Ovary (tissue), 7 donors: ENCODE measurements at regions not wholly inside any gene's neighbourhood (a gene's known extent, or its start where the extent isn't known, plus 50 kb on each side); places are given as distances from the start of the nearest gene placed in this dataset.
"Not testable (repeated sequence)": the region's sequence is repeated elsewhere in the genome, so short reads cannot be mapped to it uniquely, and the experiment has no call there.

ENCODE experiments used
- DNase-seq, 5 donors: peaks; one replicate each; pipeline ENCODE4 v3.0.0-alpha.2; 2019 to 2020
- H3K27ac ChIP-seq, 2 donors: fragments of 200-600 bp; one replicate each; pipeline versions ENCODE4 v1.5.1 to v1.8.0; 2019 to 2022
- H3K27me3 ChIP-seq: fragments of 200-600 bp; one replicate; pipeline ENCODE4 v1.8.0; 2022
- H3K36me3 ChIP-seq: fragments of 200-600 bp; sonication (generic); one replicate; pipeline ENCODE4 v1.5.1; 2019
- H3K4me1 ChIP-seq: one replicate; pipeline ENCODE4 v1.8.1; 2013; ENCODE audit warnings: mild to moderate bottlenecking, moderate library complexity; ENCODE audit not compliant: insufficient read depth
- H3K4me3 ChIP-seq: fragments of 200-600 bp; sonication (generic); one replicate; pipeline ENCODE4 v1.5.1; 2017
- H3K9me3 ChIP-seq, 2 donors: fragments of 200-600 bp in 1 of 2; sonication (generic) in 1 of 2; one replicate each; pipeline versions ENCODE4 v1.5.1 to v1.8.1; 2013 to 2019; ENCODE audit warnings: mild to moderate bottlenecking in 1 of 2, moderate library complexity in 1 of 2
- EP300 ChIP-seq: sonication (generic); formaldehyde crosslinking; IDR thresholded peaks from one replicate; pipeline ENCODE4 v1.6.1; 2017; ENCODE audit warnings: antibody characterized with exemption
- POLR2A ChIP-seq: fragments of 450-650 bp; IDR thresholded peaks from one replicate; pipeline ENCODE4 v1.6.1; 2017; ENCODE audit warnings: antibody characterized with exemption, mild to moderate bottlenecking, moderate library complexity
- WGBS, 3 donors: extraction: QIAGEN DNeasy Blood & Tissue Kit in 1 of 3; methylation state at CpG; one replicate each; pipeline versions ENCODE4 v1.1.5 to v1.1.7; 2013 to 2017; 5-methylcytosine and 5-hydroxymethylcytosine counted together
- intact Hi-C, 4 donors: fragments of 100-400 bp; cut with DNase I; formaldehyde crosslinking; loops; one replicate each; pipeline versions ENCODE4 v1.11.0 to v1.15.1; 2022 to 2023
- TF ChIP-seq, protein P1 (sequence below), 3 donors: fragments of 450-650 bp in 2 of 3; fragments of 200-600 bp in 1 of 3; IDR thresholded peaks; one replicate each; pipeline versions ENCODE4 v1.5.1 to v1.8.0; 2016 to 2022; ENCODE audit warnings: antibody characterized with exemption in 3 of 3, mild to moderate bottlenecking in 1 of 3
- donor health status: DM: no; HTN: no; CAD: no; lungs with moderate emphysema.
- donor health status: DM: no; HTN: no; CAD: no.
- donor health status: Bipolar disorder and iron deficiency.
- donor health status: DM: no; HTN: no; CAD: no.
- donor health status: DM: yes; HTN: yes; CAD: no.

DNA sequence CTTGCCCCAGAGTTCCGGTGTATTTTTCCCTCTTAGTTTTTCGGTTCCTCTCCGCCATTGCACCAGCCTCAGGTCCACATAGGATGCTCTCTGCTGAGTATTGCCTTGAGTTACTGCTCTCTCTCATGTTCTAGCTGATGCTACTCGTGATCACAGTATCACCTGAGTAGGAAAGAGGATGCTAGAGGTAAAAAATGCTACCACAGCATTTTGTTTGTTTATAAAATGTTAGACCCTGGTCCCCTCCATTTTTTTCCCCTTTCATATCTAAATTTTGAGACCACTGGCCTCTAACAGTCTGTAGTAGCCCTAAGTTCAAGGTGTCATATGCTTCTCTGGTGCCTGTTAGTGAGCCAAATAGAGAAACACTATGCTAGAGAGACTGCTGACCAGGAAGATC, 175.5 kb downstream of the OR2B2 start:
- no peaks in the 10 kb centered on the region for H3K27me3 ChIP-seq
- intact Hi-C loops, result no loop called here
- no peaks in the 10 kb centered on the region for H3K4me1 ChIP-seq
- no peak overlapping the region for H3K27ac ChIP-seq
- TF ChIP-seq, protein P1, sequence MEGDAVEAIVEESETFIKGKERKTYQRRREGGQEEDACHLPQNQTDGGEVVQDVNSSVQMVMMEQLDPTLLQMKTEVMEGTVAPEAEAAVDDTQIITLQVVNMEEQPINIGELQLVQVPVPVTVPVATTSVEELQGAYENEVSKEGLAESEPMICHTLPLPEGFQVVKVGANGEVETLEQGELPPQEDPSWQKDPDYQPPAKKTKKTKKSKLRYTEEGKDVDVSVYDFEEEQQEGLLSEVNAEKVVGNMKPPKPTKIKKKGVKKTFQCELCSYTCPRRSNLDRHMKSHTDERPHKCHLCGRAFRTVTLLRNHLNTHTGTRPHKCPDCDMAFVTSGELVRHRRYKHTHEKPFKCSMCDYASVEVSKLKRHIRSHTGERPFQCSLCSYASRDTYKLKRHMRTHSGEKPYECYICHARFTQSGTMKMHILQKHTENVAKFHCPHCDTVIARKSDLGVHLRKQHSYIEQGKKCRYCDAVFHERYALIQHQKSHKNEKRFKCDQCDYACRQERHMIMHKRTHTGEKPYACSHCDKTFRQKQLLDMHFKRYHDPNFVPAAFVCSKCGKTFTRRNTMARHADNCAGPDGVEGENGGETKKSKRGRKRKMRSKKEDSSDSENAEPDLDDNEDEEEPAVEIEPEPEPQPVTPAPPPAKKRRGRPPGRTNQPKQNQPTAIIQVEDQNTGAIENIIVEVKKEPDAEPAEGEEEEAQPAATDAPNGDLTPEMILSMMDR (IDR thresholded peaks at IDR 0.05), result no peak
- TF ChIP-seq EP300 (no peak), POLR2A (no peak)
- no peak for DNase-seq
- no peaks in the 10 kb centered on the region for H3K36me3 ChIP-seq
- 88 to 94% (median 90%) methylated on average over 4 of the region's 4 CpGs for WGBS, 3 donors
- H3K4me3 ChIP-seq, result no peak overlapping the region
- H3K9me3 ChIP-seq, result no peaks in the 10 kb centered on the region

DNA sequence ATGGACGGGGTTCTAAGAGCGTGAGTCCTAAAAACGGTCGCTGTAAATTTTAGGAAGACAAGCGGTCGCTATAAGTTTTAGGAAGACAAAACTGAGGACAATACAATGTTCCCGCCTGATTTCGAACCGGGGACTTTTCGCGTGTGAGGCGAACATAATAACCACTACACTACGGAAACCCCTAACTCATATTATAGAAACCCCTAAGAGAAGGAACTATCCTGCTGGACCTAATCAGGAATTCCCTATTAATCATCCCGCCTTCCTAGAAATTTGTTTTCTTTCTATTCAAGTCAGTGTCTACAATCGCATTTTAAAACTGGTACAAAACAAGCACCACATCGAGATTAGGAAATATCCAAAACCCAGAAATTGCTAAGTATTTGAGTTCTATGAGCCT, 183.8 kb downstream of the OR2B2 start:
- WGBS, 3 donors, result 76 to 82% (median 79%) methylated on average over 16 of the region's 16 CpGs
- Histone ChIP-seq H3K4me1 (no peaks in the 10 kb centered on the region), H3K4me3 (no peak overlapping the region), H3K27me3 (no peaks in the 10 kb centered on the region), H3K9me3 (no peaks in the 10 kb centered on the region), H3K36me3 (no peaks in the 10 kb centered on the region), H3K27ac (no peak overlapping the region)
- no peak for TF ChIP-seq POLR2A
- TF ChIP-seq, protein P1 (IDR thresholded peaks at IDR 0.05), result no peak
- no peak for TF ChIP-seq EP300
- intact Hi-C loops, result no loop called here
- no peak for DNase-seq

DNA sequence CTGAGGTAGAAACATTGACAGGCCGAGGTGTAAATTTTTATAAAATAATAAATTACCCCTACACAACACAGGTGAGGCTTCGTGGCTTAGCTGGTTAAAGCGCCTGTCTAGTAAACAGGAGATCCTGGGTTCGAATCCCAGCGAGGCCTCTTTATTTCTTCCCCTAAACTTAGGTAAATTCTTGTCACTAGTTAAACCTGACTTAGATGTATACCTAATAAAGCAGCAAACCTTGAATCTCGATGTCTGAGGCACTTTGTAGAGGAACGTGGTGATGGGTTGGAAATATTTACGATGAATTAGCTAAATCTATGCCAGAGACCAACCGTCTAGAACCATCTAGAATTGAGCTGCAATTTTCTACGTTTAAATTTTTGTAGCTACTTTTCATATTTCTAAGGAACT, 185.6 kb downstream of the OR2B2 start:
- TF ChIP-seq POLR2A (no peak), EP300 (no peak)
- TF ChIP-seq, protein P1 (IDR thresholded peaks at IDR 0.05), result no peak

DNA sequence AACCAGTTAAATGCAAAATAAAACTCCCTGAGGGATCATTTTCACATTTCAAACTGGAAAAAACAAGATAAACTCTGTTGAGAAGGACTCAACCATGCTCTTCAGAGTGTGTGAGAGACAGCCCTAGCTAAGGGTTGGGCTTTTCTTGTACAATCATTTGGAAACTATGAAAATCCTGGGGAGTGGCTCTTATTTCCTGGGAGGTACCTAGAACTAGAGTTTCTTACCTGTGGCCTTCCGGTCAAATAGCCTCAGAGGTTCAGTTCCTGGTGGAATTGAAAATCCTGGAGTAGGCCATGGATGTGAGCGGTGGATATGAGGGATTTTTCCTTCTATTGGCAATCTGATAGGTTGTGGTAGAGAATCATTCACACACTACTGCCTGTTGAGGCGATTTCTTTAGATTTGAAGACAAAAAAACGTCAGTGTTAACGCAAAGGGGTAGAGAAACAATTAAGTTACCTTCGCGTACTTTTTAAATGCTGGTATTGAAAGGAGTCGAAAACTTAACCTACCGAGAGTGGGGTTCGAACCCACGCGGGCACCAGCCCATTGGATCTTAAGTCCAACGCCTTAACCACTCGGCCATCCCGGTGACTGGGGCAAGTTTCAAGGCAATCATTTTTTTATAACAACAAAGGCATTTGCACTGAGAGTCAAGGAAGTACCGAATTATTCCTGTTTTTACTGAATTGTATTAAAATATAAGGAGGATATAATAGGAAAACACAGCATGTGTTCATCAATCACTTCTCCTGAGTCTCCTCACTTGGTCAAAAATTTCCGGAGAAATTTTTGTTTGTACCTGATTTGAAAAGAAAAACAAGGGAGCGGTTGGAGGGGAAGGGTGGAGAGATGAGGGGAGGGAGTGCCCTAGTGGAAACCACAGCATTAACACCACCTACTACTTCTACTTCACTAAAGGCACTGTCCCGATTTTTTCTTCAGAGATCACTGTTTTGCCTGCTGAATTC, 191.3 kb downstream of the OR2B2 start:
- DNase-seq, result no peak
- Histone ChIP-seq H3K4me1 (no peaks in the 10 kb centered on the region), H3K27ac (no peak overlapping the region), H3K9me3 (no peaks in the 10 kb centered on the region), H3K27me3 (no peaks in the 10 kb centered on the region), H3K36me3 (no peaks in the 10 kb centered on the region), H3K4me3 (no peak overlapping the region)
- WGBS, 3 donors, result 33 to 40% (median 34%) methylated on average over 19 of the region's 19 CpGs
- TF ChIP-seq EP300, result no peak
- TF ChIP-seq, protein P1 (IDR thresholded peaks at IDR 0.05), result no peak
- intact Hi-C loops, result no loop called here

More for the DNA sequence above, 185.6 kb downstream of the OR2B2 start:
- Histone ChIP-seq H3K36me3 (no peaks in the 10 kb centered on the region), H3K4me3 (no peak overlapping the region), H3K9me3 (no peaks in the 10 kb centered on the region), H3K27ac (no peak overlapping the region), H3K4me1 (no peaks in the 10 kb centered on the region), H3K27me3 (no peaks in the 10 kb centered on the region)
- 57 to 61% (median 59%) methylated on average over 10 of the region's 10 CpGs for WGBS, 3 donors
- no peak for DNase-seq
- intact Hi-C loops, result no loop called here

DNA sequence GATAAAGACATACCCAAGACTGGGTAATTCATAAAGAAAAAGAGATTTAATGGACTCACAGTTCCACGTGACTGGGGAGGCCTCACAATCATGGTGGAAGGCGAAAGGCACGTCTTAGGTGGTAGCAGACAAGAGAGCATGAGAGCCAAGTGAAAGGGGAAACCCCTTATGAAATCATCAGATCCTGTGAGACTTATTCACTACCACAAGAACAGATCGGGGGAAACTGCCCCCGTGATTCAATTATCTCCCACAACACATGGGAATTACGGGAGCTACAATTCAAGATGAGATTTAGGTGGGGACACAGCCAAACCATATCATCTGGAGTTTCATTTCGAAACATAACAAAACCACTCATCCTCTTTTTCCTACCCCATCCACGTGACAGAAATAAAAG, 193.2 kb downstream of the OR2B2 start:
- H3K4me1 ChIP-seq, H3K27ac ChIP-seq, H3K4me3 ChIP-seq, H3K9me3 ChIP-seq, H3K36me3 ChIP-seq, DNase-seq, H3K27me3 ChIP-seq, intact Hi-C loops: not testable (repeated sequence)
- WGBS, 3 donors, result 61 to 74% (median 65%) methylated on average over 8 of the region's 8 CpGs
